SK-N-SH treated with all-trans-retinoic acid at 6 μM for 48 hours (cell line): ENCODE measurements at regions not wholly inside any gene's neighbourhood (a gene's known extent, or its start where the extent isn't known, plus 50 kb on each side); places are given as distances from the start of the nearest gene placed in this dataset.

Experiments
- ATAC-seq: fragments of 200-7000 bp; cut with Tn5 transposase; 3 replicates; pipeline ENCODE4 v1.9.1; 2020; ENCODE audit warnings: mild to moderate bottlenecking, moderate library complexity
- BACH2 ChIP-seq: fragments of 250-450 bp; sonication (Bioruptor Pico); IDR thresholded peaks from 2 replicates; pipeline ENCODE4 v1.9.0; 2021; ENCODE audit warnings: mild to moderate bottlenecking, borderline replicate concordance
- CSDC2 ChIP-seq: fragments of 250-450 bp; sonication (Bioruptor Pico); IDR thresholded peaks from 2 replicates; pipeline ENCODE4 v1.5.0; 2020; ENCODE audit warnings: mild to moderate bottlenecking, moderate library complexity
- ESRRG ChIP-seq: fragments of 250-450 bp; sonication (Bioruptor Pico); IDR thresholded peaks from 2 replicates; pipeline ENCODE4 v1.6.1; 2021; ENCODE audit warnings: mild to moderate bottlenecking
- GLIS3 ChIP-seq: fragments of 250-450 bp; sonication (Bioruptor Pico); IDR thresholded peaks from 2 replicates; pipeline ENCODE4 v1.5.0; 2020; ENCODE audit warnings: mild to moderate bottlenecking, moderate library complexity
- ISL1 ChIP-seq: fragments of 250-450 bp; sonication (Bioruptor Pico); IDR thresholded peaks from 2 replicates; pipeline ENCODE4 v2.1.2; 2022; ENCODE audit warnings: mild to moderate bottlenecking, moderate library complexity
- OSR1 ChIP-seq: fragments of 250-450 bp; sonication (Bioruptor Pico); IDR thresholded peaks from 2 replicates; pipeline ENCODE4 v1.8.0; 2022; ENCODE audit warnings: moderate library complexity, mild to moderate bottlenecking, inconsistent platforms
- PPARA ChIP-seq: fragments of 250-450 bp; sonication (Bioruptor Pico); IDR thresholded peaks from 2 replicates; pipeline ENCODE4 v1.5.0; 2020; ENCODE audit warnings: mild to moderate bottlenecking, borderline replicate concordance
- RARB ChIP-seq: fragments of 250-450 bp; sonication (Bioruptor Pico); IDR thresholded peaks from 2 replicates; pipeline ENCODE4 v1.8.0; 2021; ENCODE audit warnings: mild to moderate bottlenecking, moderate library complexity
- SNAI2 ChIP-seq: fragments of 250-450 bp; sonication (Bioruptor Pico); IDR thresholded peaks from 2 replicates; pipeline ENCODE4 v1.5.0; 2020; ENCODE audit warnings: mild to moderate bottlenecking, moderate library complexity
- TCF4 ChIP-seq: fragments of 250-450 bp; sonication (Bioruptor Pico); IDR thresholded peaks from 2 replicates; pipeline ENCODE4 v1.8.0; 2021; ENCODE audit warnings: mild to moderate bottlenecking, moderate library complexity, borderline replicate concordance
- TOX ChIP-seq: fragments of 250-450 bp; sonication (Bioruptor Pico); IDR thresholded peaks from 2 replicates; pipeline ENCODE4 v1.8.0; 2021; ENCODE audit warnings: mild to moderate bottlenecking, moderate library complexity, borderline replicate concordance
- ZC3H10 ChIP-seq: fragments of 250-450 bp; sonication (Bioruptor Pico); IDR thresholded peaks from 2 replicates; pipeline ENCODE4 v1.5.1; 2021; ENCODE audit warnings: mild to moderate bottlenecking, moderate library complexity
- ZFP30 ChIP-seq: fragments of 450-650 bp; formaldehyde crosslinking; IDR thresholded peaks from 2 replicates; pipeline ENCODE4 v1.5.0; 2022; ENCODE audit warnings: mild to moderate bottlenecking, moderate library complexity
- ZNF565 ChIP-seq: fragments of 450-650 bp; formaldehyde crosslinking; conservative IDR thresholded peaks from 2 replicates; pipeline ENCODE4 v1.5.0; 2020; ENCODE audit warnings: low read depth, mild to moderate bottlenecking, moderate library complexity
- ZNF70 ChIP-seq: fragments of 450-650 bp; formaldehyde crosslinking; IDR thresholded peaks from 2 replicates; pipeline ENCODE4 v1.5.0; 2020; ENCODE audit warnings: mild to moderate bottlenecking, moderate library complexity
- ZNF8 ChIP-seq: fragments of 450-650 bp; formaldehyde crosslinking; IDR thresholded peaks from 2 replicates; pipeline ENCODE4 v1.5.0; 2020; ENCODE audit warnings: mild to moderate bottlenecking, moderate library complexity
- TF ChIP-seq, protein P1 (sequence below): fragments of 250-450 bp; sonication (Bioruptor Pico); IDR thresholded peaks from 2 replicates; pipeline ENCODE4 v1.8.0; 2021; ENCODE audit warnings: low read depth, mild to moderate bottlenecking, moderate library complexity, borderline replicate concordance
- TF ChIP-seq, protein P2 (sequence below): fragments of 250-450 bp; sonication (Bioruptor Pico); IDR thresholded peaks from 2 replicates; pipeline ENCODE4 v1.5.0; 2020; ENCODE audit warnings: mild to moderate bottlenecking, moderate library complexity
- TF ChIP-seq, protein P3 (sequence below): fragments of 250-450 bp; sonication (Bioruptor Pico); IDR thresholded peaks from 2 replicates; pipeline ENCODE4 v1.5.1; 2021; ENCODE audit warnings: mild to moderate bottlenecking, moderate library complexity
- TF ChIP-seq, protein P4 (sequence below): fragments of 250-450 bp; sonication (Bioruptor Pico); IDR thresholded peaks from 2 replicates; pipeline ENCODE4 v1.5.1; 2020; ENCODE audit warnings: low read depth, mild to moderate bottlenecking, moderate library complexity
- TF ChIP-seq, protein P5 (sequence below): fragments of 250-450 bp; sonication (Bioruptor Pico); IDR thresholded peaks from 2 replicates; pipeline ENCODE4 v1.8.0; 2020; ENCODE audit warnings: mild to moderate bottlenecking, moderate library complexity, borderline replicate concordance

DNA sequence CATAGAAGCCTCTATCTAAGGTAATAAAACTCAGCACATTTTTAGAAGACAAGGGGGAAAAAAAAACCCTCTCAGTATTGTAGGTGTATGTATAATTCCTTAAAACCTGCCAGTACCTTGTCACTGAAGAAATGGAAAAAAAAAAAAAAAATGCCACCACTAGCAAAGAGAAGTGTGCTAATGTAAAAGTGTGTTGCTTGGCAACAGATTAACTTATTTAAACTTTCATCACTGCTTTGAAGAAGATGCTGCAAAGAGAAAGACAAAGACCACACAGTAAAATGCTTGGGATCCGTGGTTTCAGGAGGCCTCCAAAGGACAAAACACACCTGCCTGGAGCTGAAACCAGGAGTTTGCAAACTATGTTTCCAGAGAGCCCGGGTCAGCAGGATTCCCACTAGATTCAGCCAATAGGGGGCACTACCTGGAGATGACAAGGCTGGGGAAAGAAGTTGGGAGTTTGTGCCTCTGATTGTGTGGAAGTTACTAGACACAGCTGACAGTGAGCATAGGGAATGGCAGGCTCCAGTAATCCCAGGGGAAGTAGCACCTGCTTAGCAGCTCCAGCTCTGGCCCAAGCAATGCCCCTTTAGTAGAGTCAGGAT is 169.1 kb upstream of the TRIB2 start:
- ATAC-seq: no peak
- TF ChIP-seq PPARA (CRISPR knock-in tag) (no peak), ZFP30 (CRISPR knock-in tag) (no peak), GLIS3 (no peak), RARB (CRISPR knock-in tag) (no peak), SNAI2 (no peak), OSR1 (no peak), ZC3H10 (CRISPR knock-in tag) (no peak), TCF4 (CRISPR knock-in tag) (no peak), CSDC2 (CRISPR knock-in tag) (no peak), ZNF70 (CRISPR knock-in tag) (no peak)
- TF ChIP-seq, protein P1, sequence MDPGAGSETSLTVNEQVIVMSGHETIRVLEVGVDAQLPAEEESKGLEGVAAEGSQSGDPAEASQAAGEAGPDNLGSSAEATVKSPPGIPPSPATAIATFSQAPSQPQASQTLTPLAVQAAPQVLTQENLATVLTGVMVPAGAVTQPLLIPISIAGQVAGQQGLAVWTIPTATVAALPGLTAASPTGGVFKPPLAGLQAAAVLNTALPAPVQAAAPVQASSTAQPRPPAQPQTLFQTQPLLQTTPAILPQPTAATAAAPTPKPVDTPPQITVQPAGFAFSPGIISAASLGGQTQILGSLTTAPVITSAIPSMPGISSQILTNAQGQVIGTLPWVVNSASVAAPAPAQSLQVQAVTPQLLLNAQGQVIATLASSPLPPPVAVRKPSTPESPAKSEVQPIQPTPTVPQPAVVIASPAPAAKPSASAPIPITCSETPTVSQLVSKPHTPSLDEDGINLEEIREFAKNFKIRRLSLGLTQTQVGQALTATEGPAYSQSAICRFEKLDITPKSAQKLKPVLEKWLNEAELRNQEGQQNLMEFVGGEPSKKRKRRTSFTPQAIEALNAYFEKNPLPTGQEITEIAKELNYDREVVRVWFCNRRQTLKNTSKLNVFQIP (CRISPR knock-in tag): no peak
- TF ChIP-seq, all 23 proteins: peak for 0

DNA sequence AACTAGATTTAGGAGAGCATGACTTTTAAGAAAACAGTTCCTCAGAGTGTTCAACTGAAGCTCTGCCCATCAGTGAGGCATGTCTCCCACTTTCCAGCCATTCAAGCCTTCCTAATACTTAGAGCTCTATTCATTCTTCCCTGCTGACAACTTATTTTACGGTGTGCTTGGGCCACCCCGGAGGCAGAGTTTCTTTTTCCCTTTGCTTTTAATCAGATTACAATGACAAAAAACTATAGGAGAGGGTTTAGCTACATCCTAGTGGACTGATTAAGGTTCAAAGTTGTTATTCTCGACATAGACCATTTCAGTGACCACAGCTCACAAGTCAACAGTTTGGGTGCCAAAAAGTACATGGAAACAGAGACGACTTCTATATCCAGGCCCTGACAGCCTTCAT is 167.8 kb upstream of the TRIB2 start:
- ATAC-seq: no peak
- TF ChIP-seq, protein P2, sequence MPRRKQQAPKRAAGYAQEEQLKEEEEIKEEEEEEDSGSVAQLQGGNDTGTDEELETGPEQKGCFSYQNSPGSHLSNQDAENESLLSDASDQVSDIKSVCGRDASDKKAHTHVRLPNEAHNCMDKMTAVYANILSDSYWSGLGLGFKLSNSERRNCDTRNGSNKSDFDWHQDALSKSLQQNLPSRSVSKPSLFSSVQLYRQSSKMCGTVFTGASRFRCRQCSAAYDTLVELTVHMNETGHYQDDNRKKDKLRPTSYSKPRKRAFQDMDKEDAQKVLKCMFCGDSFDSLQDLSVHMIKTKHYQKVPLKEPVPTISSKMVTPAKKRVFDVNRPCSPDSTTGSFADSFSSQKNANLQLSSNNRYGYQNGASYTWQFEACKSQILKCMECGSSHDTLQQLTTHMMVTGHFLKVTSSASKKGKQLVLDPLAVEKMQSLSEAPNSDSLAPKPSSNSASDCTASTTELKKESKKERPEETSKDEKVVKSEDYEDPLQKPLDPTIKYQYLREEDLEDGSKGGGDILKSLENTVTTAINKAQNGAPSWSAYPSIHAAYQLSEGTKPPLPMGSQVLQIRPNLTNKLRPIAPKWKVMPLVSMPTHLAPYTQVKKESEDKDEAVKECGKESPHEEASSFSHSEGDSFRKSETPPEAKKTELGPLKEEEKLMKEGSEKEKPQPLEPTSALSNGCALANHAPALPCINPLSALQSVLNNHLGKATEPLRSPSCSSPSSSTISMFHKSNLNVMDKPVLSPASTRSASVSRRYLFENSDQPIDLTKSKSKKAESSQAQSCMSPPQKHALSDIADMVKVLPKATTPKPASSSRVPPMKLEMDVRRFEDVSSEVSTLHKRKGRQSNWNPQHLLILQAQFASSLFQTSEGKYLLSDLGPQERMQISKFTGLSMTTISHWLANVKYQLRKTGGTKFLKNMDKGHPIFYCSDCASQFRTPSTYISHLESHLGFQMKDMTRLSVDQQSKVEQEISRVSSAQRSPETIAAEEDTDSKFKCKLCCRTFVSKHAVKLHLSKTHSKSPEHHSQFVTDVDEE: no peak
- TF ChIP-seq SNAI2 (no peak), ZNF70 (CRISPR knock-in tag) (no peak), ZC3H10 (CRISPR knock-in tag) (no peak), OSR1 (no peak), ZNF8 (CRISPR knock-in tag) (no peak), GLIS3 (no peak), ZFP30 (CRISPR knock-in tag) (no peak), BACH2 (CRISPR knock-in tag) (no peak), PPARA (CRISPR knock-in tag) (no peak)
- TF ChIP-seq, protein P3, sequence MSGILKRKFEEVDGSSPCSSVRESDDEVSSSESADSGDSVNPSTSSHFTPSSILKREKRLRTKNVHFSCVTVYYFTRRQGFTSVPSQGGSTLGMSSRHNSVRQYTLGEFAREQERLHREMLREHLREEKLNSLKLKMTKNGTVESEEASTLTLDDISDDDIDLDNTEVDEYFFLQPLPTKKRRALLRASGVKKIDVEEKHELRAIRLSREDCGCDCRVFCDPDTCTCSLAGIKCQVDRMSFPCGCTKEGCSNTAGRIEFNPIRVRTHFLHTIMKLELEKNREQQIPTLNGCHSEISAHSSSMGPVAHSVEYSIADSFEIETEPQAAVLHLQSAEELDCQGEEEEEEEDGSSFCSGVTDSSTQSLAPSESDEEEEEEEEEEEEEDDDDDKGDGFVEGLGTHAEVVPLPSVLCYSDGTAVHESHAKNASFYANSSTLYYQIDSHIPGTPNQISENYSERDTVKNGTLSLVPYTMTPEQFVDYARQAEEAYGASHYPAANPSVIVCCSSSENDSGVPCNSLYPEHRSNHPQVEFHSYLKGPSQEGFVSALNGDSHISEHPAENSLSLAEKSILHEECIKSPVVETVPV: no peak

DNA sequence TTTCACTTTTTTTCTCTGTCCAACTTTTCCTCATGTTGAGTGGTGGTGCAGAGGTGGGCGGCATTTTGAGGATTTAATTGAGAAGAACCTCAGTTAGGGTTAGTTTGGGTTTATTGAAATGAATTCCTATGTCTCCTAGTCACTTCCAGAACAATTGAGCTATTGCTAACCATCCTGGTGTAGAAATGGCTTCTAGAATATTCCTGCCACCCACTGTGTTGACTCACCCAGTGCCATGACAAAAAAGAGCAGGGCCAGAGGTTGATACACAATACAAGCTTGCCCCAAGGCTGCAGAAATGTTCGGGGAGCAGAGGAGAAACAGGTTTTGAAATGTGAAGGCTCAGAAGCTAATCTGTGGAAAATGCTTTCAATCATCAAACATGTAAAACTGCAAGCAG is 167.1 kb upstream of the TRIB2 start:
- no peak for TF ChIP-seq OSR1
- TF ChIP-seq PPARA (CRISPR knock-in tag): no peak
- TF ChIP-seq, protein P1 (CRISPR knock-in tag): no peak
- TF ChIP-seq ZNF565 (CRISPR knock-in tag): no peak
- no peak for TF ChIP-seq ZC3H10 (CRISPR knock-in tag)
- TF ChIP-seq TCF4 (CRISPR knock-in tag): no peak
- TF ChIP-seq, protein P3: no peak
- TF ChIP-seq RARB (CRISPR knock-in tag): no peak
- TF ChIP-seq, all 23 proteins: peak for 0
- no peak for ATAC-seq

DNA sequence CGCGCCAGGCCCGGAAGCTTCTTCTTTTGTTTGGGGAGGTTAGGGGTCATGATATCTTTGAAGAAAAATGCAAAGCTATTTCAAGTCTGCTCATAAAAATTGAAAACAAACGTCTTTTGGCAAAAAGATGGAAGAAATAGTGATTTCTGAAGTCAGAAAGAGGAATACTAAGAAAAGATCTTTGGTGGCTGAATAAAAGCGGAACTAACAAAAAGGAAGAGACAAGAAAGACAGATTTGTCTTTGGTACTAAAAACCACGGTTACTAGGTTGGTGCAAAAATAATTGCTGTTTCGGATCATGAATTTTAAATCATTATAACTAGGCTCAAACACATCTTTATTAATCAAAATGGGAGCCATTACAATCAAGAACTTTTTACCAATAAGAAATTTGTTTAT is 164.6 kb upstream of the TRIB2 start:
- TF ChIP-seq ESRRG (CRISPR knock-in tag) (no peak), TOX (CRISPR knock-in tag) (no peak), ZNF8 (CRISPR knock-in tag) (no peak), SNAI2 (no peak), OSR1 (no peak), RARB (CRISPR knock-in tag) (no peak), ISL1 (CRISPR knock-in tag) (no peak), GLIS3 (no peak), ZNF565 (CRISPR knock-in tag) (no peak)
- TF ChIP-seq, protein P4, sequence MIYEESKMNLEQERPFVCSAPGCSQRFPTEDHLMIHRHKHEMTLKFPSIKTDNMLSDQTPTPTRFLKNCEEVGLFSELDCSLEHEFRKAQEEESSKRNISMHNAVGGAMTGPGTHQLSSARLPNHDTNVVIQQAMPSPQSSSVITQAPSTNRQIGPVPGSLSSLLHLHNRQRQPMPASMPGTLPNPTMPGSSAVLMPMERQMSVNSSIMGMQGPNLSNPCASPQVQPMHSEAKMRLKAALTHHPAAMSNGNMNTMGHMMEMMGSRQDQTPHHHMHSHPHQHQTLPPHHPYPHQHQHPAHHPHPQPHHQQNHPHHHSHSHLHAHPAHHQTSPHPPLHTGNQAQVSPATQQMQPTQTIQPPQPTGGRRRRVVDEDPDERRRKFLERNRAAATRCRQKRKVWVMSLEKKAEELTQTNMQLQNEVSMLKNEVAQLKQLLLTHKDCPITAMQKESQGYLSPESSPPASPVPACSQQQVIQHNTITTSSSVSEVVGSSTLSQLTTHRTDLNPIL (CRISPR knock-in tag): no peak
- TF ChIP-seq, protein P5, sequence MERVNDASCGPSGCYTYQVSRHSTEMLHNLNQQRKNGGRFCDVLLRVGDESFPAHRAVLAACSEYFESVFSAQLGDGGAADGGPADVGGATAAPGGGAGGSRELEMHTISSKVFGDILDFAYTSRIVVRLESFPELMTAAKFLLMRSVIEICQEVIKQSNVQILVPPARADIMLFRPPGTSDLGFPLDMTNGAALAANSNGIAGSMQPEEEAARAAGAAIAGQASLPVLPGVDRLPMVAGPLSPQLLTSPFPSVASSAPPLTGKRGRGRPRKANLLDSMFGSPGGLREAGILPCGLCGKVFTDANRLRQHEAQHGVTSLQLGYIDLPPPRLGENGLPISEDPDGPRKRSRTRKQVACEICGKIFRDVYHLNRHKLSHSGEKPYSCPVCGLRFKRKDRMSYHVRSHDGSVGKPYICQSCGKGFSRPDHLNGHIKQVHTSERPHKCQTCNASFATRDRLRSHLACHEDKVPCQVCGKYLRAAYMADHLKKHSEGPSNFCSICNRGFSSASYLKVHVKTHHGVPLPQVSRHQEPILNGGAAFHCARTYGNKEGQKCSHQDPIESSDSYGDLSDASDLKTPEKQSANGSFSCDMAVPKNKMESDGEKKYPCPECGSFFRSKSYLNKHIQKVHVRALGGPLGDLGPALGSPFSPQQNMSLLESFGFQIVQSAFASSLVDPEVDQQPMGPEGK (CRISPR knock-in tag): no peak
- no peak for ATAC-seq
